ENCODE measurements at regions not wholly inside any gene's neighbourhood (a gene's known extent, or its start where the extent isn't known, plus 50 kb on each side); places are given as distances from the start of the nearest gene placed in this dataset.
A peak's percentile ranks its signal among the peaks of the same experiment; 100 is the strongest.

GRCh38 chr17:77542011-77542410 lies 401.2 kb downstream of the SEC14L1 start:
- H3K27ac ChIP-seq (ENCODE audit: low read length), result no peak overlapping the region
- no CpG with 5 or more reads among the region's 1 CpG for whole genome bisulfite sequencing (ENCODE audit: insufficient coverage)
- H3K9me3 ChIP-seq, result no peaks in the 10 kb centered on the region
- H3K4me3 ChIP-seq (ENCODE audit: control insufficient read depth in 1 of 2, extremely low read depth in 1 of 2, low read length in 1 of 2), result no peak overlapping the region
- peaks cover 3 to 11% of the 10 kb centered on the region in 2 donors for H3K27me3 Mint-ChIP-seq
- peaks cover 0 to 5% of the 10 kb centered on the region in 2 experiments for H3K4me1 ChIP-seq (ENCODE audit: control insufficient read depth in 1 of 2, extremely low read depth in 1 of 2, insufficient read depth in 2 of 2, low read length in 2 of 2)
- no peak for ATAC-seq (replicated peaks in 1 of 4)
- POLR2A ChIA-PET, result no interaction called here
- H3K4me3 Mint-ChIP-seq, result no peak overlapping the region
- CTCF ChIA-PET, result interaction anchor here in 1 of 2 donors (0.7 to 1.8 kb wide), 5 partner anchors 14 to 478 kb away, joined by 3 to 5 read pairs (median 4); no protein-coding TSS in a partner anchor
- peaks cover 0 to 10% (median 0%) of the 10 kb centered on the region in 3 donors for H3K4me1 Mint-ChIP-seq
- H3K9me3 Mint-ChIP-seq, result no peaks in the 10 kb centered on the region
- DNase-seq, result no peak
- no peaks in the 10 kb centered on the region for H3K36me3 ChIP-seq (ENCODE audit: control insufficient read depth in 2 of 2, extremely low read depth in 1 of 2, insufficient read depth in 1 of 2, low read length in 1 of 2)
- H3K36me3 Mint-ChIP-seq, result no peaks in the 10 kb centered on the region
- H3K27me3 ChIP-seq (replicated peaks in 1 of 2; ENCODE audit: control insufficient read depth in 2 of 2, extremely low read depth in 1 of 2, insufficient read depth in 2 of 2, low read length in 1 of 2), result peaks cover 0 to 37% of the 10 kb centered on the region in 2 experiments
- no peak overlapping the region for H3K27ac Mint-ChIP-seq

- H3K4me3 ChIP-seq (ENCODE audit: control insufficient read depth in 1 of 2, extremely low read depth in 1 of 2, low read length in 1 of 2), result no peak overlapping the region
- Mint-ChIP-seq H3K27ac (no peak overlapping the region), H3K36me3 (no peaks in the 10 kb centered on the region), H3K27me3 (peaks cover 3 to 10% of the 10 kb centered on the region in 2 donors), H3K4me1 (peaks cover 0 to 10% (median 0%) of the 10 kb centered on the region in 3 donors), H3K4me3 (no peak overlapping the region), H3K9me3 (no peaks in the 10 kb centered on the region)
- peaks cover 0 to 5% of the 10 kb centered on the region in 2 experiments for H3K4me1 ChIP-seq (ENCODE audit: control insufficient read depth in 1 of 2, extremely low read depth in 1 of 2, insufficient read depth in 2 of 2, low read length in 2 of 2)
- 33% methylated on average over 11 of the region's 13 CpGs for WGBS (ENCODE audit: insufficient coverage)
- POLR2A ChIA-PET, result no interaction called here
- H3K27me3 ChIP-seq (replicated peaks in 1 of 2; ENCODE audit: control insufficient read depth in 2 of 2, extremely low read depth in 1 of 2, insufficient read depth in 2 of 2, low read length in 1 of 2), result peaks cover 0 to 38% of the 10 kb centered on the region in 2 experiments
- DNase-seq (peak; percentile 24 to 77 (median 52)), ATAC-seq (replicated peaks in 1 of 4) (peak; percentile 82 to 88 (median 86))
- no peak overlapping the region for H3K27ac ChIP-seq (ENCODE audit: low read length)
- CTCF ChIA-PET, result interaction anchor here (0.5 to 1.8 kb wide), 7 partner anchors 421 to 869 kb away, joined by 3 to 5 read pairs (median 4); no protein-coding TSS in a partner anchor
- no peaks in the 10 kb centered on the region for H3K9me3 ChIP-seq
- H3K36me3 ChIP-seq (ENCODE audit: control insufficient read depth in 2 of 2, extremely low read depth in 1 of 2, insufficient read depth in 1 of 2, low read length in 1 of 2), result no peaks in the 10 kb centered on the region
These were observed 402.1 kb downstream of the SEC14L1 start for GRCh38 chr17:77542551-77543490.

DNA sequence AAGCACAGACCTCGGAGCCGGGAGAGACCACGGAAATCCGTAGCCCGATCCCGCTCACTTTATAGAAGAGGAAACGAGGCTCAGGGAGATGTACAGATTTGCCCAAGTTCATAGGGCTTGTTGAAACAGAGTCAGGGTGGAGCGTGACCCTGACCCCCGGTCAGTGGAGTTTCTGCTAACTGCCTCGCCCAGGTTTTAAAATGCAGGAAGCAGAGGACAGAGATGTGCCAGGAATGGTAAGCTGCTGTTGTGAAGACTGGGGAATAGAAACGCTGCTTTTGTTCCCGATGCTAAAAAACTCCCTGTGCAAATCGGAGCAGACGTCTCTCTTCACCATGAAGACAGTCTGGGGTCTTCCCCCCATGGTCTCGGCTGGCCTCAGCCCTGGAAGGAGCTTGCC lies 403.0 kb downstream of the SEC14L1 start:
- Histone ChIP-seq H3K4me3 (ENCODE audit: control insufficient read depth in 1 of 2, extremely low read depth in 1 of 2, low read length in 1 of 2) (no peak overlapping the region), H3K27me3 (replicated peaks in 1 of 2; ENCODE audit: control insufficient read depth in 2 of 2, extremely low read depth in 1 of 2, insufficient read depth in 2 of 2, low read length in 1 of 2) (peaks cover 0 to 38% of the 10 kb centered on the region in 2 experiments), H3K36me3 (ENCODE audit: control insufficient read depth in 2 of 2, extremely low read depth in 1 of 2, insufficient read depth in 1 of 2, low read length in 1 of 2) (no peaks in the 10 kb centered on the region), H3K9me3 (no peaks in the 10 kb centered on the region), H3K27ac (ENCODE audit: low read length) (no peak overlapping the region), H3K4me1 (ENCODE audit: control insufficient read depth in 1 of 2, extremely low read depth in 1 of 2, insufficient read depth in 2 of 2, low read length in 2 of 2) (peaks cover 0 to 5% of the 10 kb centered on the region in 2 experiments)
- DNase-seq, result no peak
- Mint-ChIP-seq H3K9me3 (no peaks in the 10 kb centered on the region), H3K4me3 (no peak overlapping the region), H3K36me3 (no peaks in the 10 kb centered on the region), H3K27me3 (peaks cover 3 to 7% of the 10 kb centered on the region in 2 donors), H3K27ac (no peak overlapping the region), H3K4me1 (peaks cover 0 to 10% (median 0%) of the 10 kb centered on the region in 3 donors)
- ATAC-seq (replicated peaks in 1 of 4), result no peak
- CTCF ChIA-PET, result interaction anchor here in 1 of 2 donors (0.6 kb wide), 1 partner anchor 545 kb away, joined by 3 read pairs; no protein-coding TSS in a partner anchor
- 90% methylated on average over 15 of the region's 15 CpGs for WGBS (ENCODE audit: insufficient coverage)
- POLR2A ChIA-PET, result no interaction called here

GRCh38 chr17:77544347-77545110 lies 403.8 kb downstream of the SEC14L1 start:
- Histone ChIP-seq H3K4me1 (ENCODE audit: control insufficient read depth in 1 of 2, extremely low read depth in 1 of 2, insufficient read depth in 2 of 2, low read length in 2 of 2) (peaks cover 0 to 5% of the 10 kb centered on the region in 2 experiments), H3K27ac (ENCODE audit: low read length) (no peak overlapping the region), H3K27me3 (replicated peaks in 1 of 2; ENCODE audit: control insufficient read depth in 2 of 2, extremely low read depth in 1 of 2, insufficient read depth in 2 of 2, low read length in 1 of 2) (peaks cover 0 to 38% of the 10 kb centered on the region in 2 experiments), H3K9me3 (no peaks in the 10 kb centered on the region), H3K4me3 (ENCODE audit: control insufficient read depth in 1 of 2, extremely low read depth in 1 of 2, low read length in 1 of 2) (no peak overlapping the region), H3K36me3 (ENCODE audit: control insufficient read depth in 2 of 2, extremely low read depth in 1 of 2, insufficient read depth in 1 of 2, low read length in 1 of 2) (no peaks in the 10 kb centered on the region)
- Mint-ChIP-seq H3K27me3 (peaks cover 3 to 5% of the 10 kb centered on the region in 2 donors), H3K9me3 (no peaks in the 10 kb centered on the region), H3K4me1 (peaks cover 0 to 10% (median 0%) of the 10 kb centered on the region in 3 donors), H3K36me3 (no peaks in the 10 kb centered on the region), H3K4me3 (no peak overlapping the region), H3K27ac (no peak overlapping the region)
- ChIA-PET CTCF (interaction anchor here in 1 of 2 donors (0.6 kb wide), 1 partner anchor 544 kb away, joined by 3 read pairs; no protein-coding TSS in a partner anchor), POLR2A (no interaction called here)
- ATAC-seq (replicated peaks in 1 of 4) (no peak), DNase-seq (no peak)
- WGBS (ENCODE audit: insufficient coverage), result 73% methylated on average over 12 of the region's 13 CpGs

- Mint-ChIP-seq H3K36me3 (no peaks in the 10 kb centered on the region), H3K27ac (no peak overlapping the region), H3K4me3 (no peak overlapping the region), H3K27me3 (no peaks in the 10 kb centered on the region), H3K4me1 (peaks cover 0 to 4% (median 0%) of the 10 kb centered on the region in 3 donors), H3K9me3 (no peaks in the 10 kb centered on the region)
- Histone ChIP-seq H3K9me3 (no peaks in the 10 kb centered on the region), H3K4me1 (ENCODE audit: control insufficient read depth in 1 of 2, extremely low read depth in 1 of 2, insufficient read depth in 2 of 2, low read length in 2 of 2) (peaks cover 0 to 5% of the 10 kb centered on the region in 2 experiments), H3K4me3 (ENCODE audit: control insufficient read depth in 1 of 2, extremely low read depth in 1 of 2, low read length in 1 of 2) (no peak overlapping the region), H3K36me3 (ENCODE audit: control insufficient read depth in 2 of 2, extremely low read depth in 1 of 2, insufficient read depth in 1 of 2, low read length in 1 of 2) (no peaks in the 10 kb centered on the region), H3K27me3 (replicated peaks in 1 of 2; ENCODE audit: control insufficient read depth in 2 of 2, extremely low read depth in 1 of 2, insufficient read depth in 2 of 2, low read length in 1 of 2) (peaks cover 0 to 19% of the 10 kb centered on the region in 2 experiments), H3K27ac (ENCODE audit: low read length) (no peak overlapping the region)
- ATAC-seq (replicated peaks in 1 of 4) (no peak), DNase-seq (no peak)
- ChIA-PET CTCF (no interaction called here), POLR2A (no interaction called here)
- WGBS (ENCODE audit: insufficient coverage), result 83% methylated on average over 4 of the region's 13 CpGs
These were observed 406.0 kb downstream of the SEC14L1 start for GRCh38 chr17:77546772-77547241.

DNA sequence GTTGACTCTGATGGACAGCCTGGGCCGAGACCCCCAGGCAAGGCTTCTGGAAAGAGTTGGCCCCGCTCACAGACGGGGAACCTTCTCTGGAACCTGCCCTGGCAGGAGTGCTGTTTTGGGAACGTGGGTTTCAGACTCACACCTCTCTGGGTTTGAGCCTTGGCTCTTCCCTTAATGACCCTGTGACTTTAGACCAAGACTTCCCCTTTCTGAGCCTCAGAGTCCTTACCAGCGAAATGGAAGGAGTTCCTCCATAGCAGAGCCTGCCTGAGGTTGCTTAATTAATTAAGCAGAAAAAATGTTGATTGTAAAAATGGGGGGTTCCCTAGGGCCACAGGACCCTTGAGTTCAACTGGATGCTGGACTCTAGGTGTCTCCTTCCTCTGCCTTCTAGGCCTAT lies 408.2 kb downstream of the SEC14L1 start:
- Histone ChIP-seq H3K4me3 (ENCODE audit: control insufficient read depth in 1 of 2, extremely low read depth in 1 of 2, low read length in 1 of 2) (no peak overlapping the region), H3K27me3 (replicated peaks in 1 of 2; ENCODE audit: control insufficient read depth in 2 of 2, extremely low read depth in 1 of 2, insufficient read depth in 2 of 2, low read length in 1 of 2) (peaks cover 0 to 14% of the 10 kb centered on the region in 2 experiments), H3K27ac (ENCODE audit: low read length) (no peak overlapping the region), H3K36me3 (ENCODE audit: control insufficient read depth in 2 of 2, extremely low read depth in 1 of 2, insufficient read depth in 1 of 2, low read length in 1 of 2) (no peaks in the 10 kb centered on the region), H3K9me3 (no peaks in the 10 kb centered on the region), H3K4me1 (ENCODE audit: control insufficient read depth in 1 of 2, extremely low read depth in 1 of 2, insufficient read depth in 2 of 2, low read length in 2 of 2) (no peaks in the 10 kb centered on the region)
- WGBS (ENCODE audit: insufficient coverage), result 47% methylated on average over 4 of the region's 5 CpGs
- H3K4me3 Mint-ChIP-seq, result no peak overlapping the region
- ATAC-seq (replicated peaks in 1 of 4) (no peak), DNase-seq (no peak)
- no peaks in the 10 kb centered on the region for H3K27me3 Mint-ChIP-seq
- no peaks in the 10 kb centered on the region for H3K36me3 Mint-ChIP-seq
- ChIA-PET POLR2A (no interaction called here), CTCF (no interaction called here)
- no peaks in the 10 kb centered on the region for H3K9me3 Mint-ChIP-seq
- H3K4me1 Mint-ChIP-seq, result no peaks in the 10 kb centered on the region
- no peak overlapping the region for H3K27ac Mint-ChIP-seq
